Karpas-422 (cell line): ENCODE measurements at regions not wholly inside any gene's neighbourhood (a gene's known extent, or its start where the extent isn't known, plus 50 kb on each side); places are given as distances from the start of the nearest gene placed in this dataset.
"Not testable (repeated sequence)": the region's sequence is repeated elsewhere in the genome, so short reads cannot be mapped to it uniquely, and the experiment has no call there.

Source experiments
- DNase-seq: peaks from one replicate; pipeline ENCODE4 v3.0.0-alpha.2; 2015
- H2AFZ ChIP-seq: fragments of 200-600 bp; sonication (generic); 2 replicates; pipeline ENCODE4 v1.6.1; 2014; ENCODE audit warnings: antibody characterized with exemption, low read length, mixed read lengths
- H3K27ac ChIP-seq: fragments of 200-600 bp; sonication (generic); 2 replicates; pipeline ENCODE4 v1.5.1; 2014; ENCODE audit warnings: mild to moderate bottlenecking, low read length, moderate library complexity
- H3K27me3 ChIP-seq: fragments of 200-600 bp; sonication (generic); 2 replicates; pipeline ENCODE4 v1.6.1; 2014; ENCODE audit warnings: low read length, mixed read lengths
- H3K36me3 ChIP-seq: fragments of 200-600 bp; sonication (generic); 2 replicates; pipeline ENCODE4 v1.6.1; 2014; ENCODE audit warnings: low read length, mixed read lengths; ENCODE audit not compliant: insufficient read depth
- H3K4me1 ChIP-seq: fragments of 200-600 bp; sonication (generic); 2 replicates; pipeline ENCODE4 v1.6.1; 2014; ENCODE audit warnings: mild to moderate bottlenecking, low read length, mixed read lengths
- H3K4me2 ChIP-seq: fragments of 200-600 bp; sonication (generic); 2 replicates; pipeline ENCODE4 v1.6.1; 2014; ENCODE audit warnings: low read length, low read depth, mild to moderate bottlenecking; ENCODE audit not compliant: poor library complexity, severe bottlenecking
- H3K4me3 ChIP-seq: fragments of 200-600 bp; sonication (generic); 2 replicates; pipeline ENCODE4 v1.5.1; 2014; ENCODE audit warnings: mild to moderate bottlenecking, antibody characterized with exemption, low read length, mixed read lengths
- H3K79me2 ChIP-seq: fragments of 200-600 bp; sonication (generic); 2 replicates; pipeline ENCODE4 v1.6.1; 2014; ENCODE audit warnings: mild to moderate bottlenecking, low read length, mixed read lengths
- H3K9ac ChIP-seq: fragments of 200-600 bp; sonication (generic); 2 replicates; pipeline ENCODE4 v1.6.0; 2014; ENCODE audit warnings: low read length
- H3K9me2 ChIP-seq: fragments of 200-600 bp; sonication (generic), shearing (Covaris generic); replicated peaks from 2 replicates; pipeline ENCODE4 v1.6.0; 2014; ENCODE audit warnings: mild to moderate bottlenecking, low read length, moderate library complexity; ENCODE audit not compliant: insufficient read depth
- H3K9me3 ChIP-seq: fragments of 300-700, 200-600 bp; sonication (generic); 2 replicates; pipeline ENCODE4 v1.6.1; 2014; ENCODE audit warnings: low read length, mixed read lengths
- H4K20me1 ChIP-seq: fragments of 200-600 bp; sonication (generic); 2 replicates; pipeline ENCODE4 v1.6.1; 2014; ENCODE audit warnings: mild to moderate bottlenecking, antibody characterized with exemption, low read length, low read depth; ENCODE audit not compliant: insufficient read depth

DNA sequence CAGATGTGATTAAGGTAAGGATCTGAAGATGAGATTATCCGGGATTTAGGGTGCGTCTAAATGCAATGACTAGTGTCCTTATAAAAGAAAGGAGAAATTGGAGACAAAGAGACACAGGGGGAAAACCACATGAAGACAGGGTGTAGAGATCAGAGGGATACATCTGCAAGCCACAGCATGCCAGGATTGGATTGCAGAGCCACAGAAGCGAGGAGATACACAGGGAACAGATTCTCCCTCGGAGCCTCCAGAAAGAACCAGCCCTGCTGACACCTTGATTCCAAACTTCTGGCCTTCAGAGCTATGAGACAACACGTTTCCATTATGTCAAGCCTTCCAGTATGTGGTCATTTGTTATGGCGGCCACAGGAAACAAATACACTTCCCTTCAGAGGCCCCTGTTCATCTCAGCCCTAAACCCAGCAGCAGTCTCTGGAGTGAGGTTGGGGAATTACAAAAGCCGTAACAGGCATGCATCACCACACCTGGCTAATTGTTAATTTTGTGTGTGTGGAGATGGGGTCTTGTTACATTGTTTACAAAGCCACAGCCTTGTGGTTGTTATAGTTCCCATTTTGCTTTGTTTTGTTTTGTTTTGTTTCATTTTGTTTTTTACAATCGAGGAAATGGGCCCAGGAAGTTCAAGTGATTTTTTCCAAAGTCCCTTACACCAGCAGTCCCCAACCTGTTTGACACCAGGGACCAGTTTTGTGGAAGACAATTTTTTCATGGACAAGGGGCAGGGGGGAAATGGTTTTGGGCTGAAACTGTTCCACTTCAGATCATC lies 51.6 kb upstream of the LYRM9 start:
- Histone ChIP-seq H3K4me3 (no peak overlapping the region), H3K4me1 (peaks cover 15% of the 10 kb centered on the region), H3K9me3 (no peaks in the 10 kb centered on the region), H3K36me3 (no peaks in the 10 kb centered on the region), H3K79me2 (no peaks in the 10 kb centered on the region), H2AFZ (no peak overlapping the region), H3K4me2 (no peak overlapping the region), H4K20me1 (no peaks in the 10 kb centered on the region), H3K27ac (no peak overlapping the region), H3K9ac (no peak overlapping the region), H3K27me3 (no peaks in the 10 kb centered on the region), H3K9me2 (no peaks in the 10 kb centered on the region)
- no peak for DNase-seq

DNA sequence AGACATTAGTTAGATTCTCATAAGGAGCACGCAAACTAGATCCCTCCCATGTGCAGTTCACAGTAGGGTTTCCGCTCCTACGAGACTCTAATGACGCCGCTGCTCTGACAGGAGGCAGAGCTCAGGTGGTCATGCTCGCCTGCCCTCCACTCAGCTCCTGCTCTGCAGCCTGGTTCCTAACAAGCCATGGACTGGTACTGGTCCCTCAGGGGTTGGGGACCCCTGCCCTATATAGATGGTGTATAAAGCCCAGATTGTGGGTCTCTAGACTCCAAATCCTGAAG lies 52.1 kb upstream of the LYRM9 start:
- H3K79me2 ChIP-seq: no peaks in the 10 kb centered on the region
- DNase-seq: no peak
- H3K4me1 ChIP-seq: peaks cover 10% of the 10 kb centered on the region
- no peaks in the 10 kb centered on the region for H3K27me3 ChIP-seq
- no peak overlapping the region for H3K27ac ChIP-seq
- no peaks in the 10 kb centered on the region for H3K36me3 ChIP-seq
- H2AFZ ChIP-seq: no peak overlapping the region
- H3K9me3 ChIP-seq: no peaks in the 10 kb centered on the region
- no peak overlapping the region for H3K9ac ChIP-seq
- no peak overlapping the region for H3K4me2 ChIP-seq
- no peak overlapping the region for H3K4me3 ChIP-seq
- H3K9me2 ChIP-seq: no peaks in the 10 kb centered on the region
- H4K20me1 ChIP-seq: no peaks in the 10 kb centered on the region

DNA sequence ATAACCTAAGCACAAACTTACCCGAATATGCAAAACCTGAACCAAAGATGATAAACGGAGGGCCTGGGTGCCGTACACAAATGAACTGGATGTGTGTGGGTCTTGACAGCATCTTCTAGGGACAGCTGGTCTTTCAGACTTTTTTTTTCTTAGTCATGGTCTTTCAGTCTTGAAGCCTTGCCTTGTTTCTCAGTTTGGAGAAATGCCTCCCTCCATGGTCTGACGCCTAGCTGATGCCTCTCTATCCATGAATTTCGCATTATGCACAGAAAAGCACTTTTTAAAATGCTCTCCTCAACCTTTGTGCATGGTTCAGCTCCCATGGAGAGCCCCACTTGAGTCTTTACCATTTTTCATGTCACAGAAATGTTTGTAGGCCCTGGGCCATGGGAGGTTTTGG lies 52.8 kb upstream of the LYRM9 start:
- no peak overlapping the region for H2AFZ ChIP-seq
- peaks cover 7% of the 10 kb centered on the region for H3K4me1 ChIP-seq
- H3K79me2 ChIP-seq: no peaks in the 10 kb centered on the region
- no peaks in the 10 kb centered on the region for H3K27me3 ChIP-seq
- H4K20me1 ChIP-seq: no peaks in the 10 kb centered on the region
- no peak for DNase-seq
- no peak overlapping the region for H3K27ac ChIP-seq
- H3K4me3 ChIP-seq: no peak overlapping the region
- no peaks in the 10 kb centered on the region for H3K9me3 ChIP-seq
- H3K9ac ChIP-seq: no peak overlapping the region
- H3K36me3 ChIP-seq: no peaks in the 10 kb centered on the region
- H3K9me2 ChIP-seq: no peaks in the 10 kb centered on the region
- H3K4me2 ChIP-seq: no peak overlapping the region

DNA sequence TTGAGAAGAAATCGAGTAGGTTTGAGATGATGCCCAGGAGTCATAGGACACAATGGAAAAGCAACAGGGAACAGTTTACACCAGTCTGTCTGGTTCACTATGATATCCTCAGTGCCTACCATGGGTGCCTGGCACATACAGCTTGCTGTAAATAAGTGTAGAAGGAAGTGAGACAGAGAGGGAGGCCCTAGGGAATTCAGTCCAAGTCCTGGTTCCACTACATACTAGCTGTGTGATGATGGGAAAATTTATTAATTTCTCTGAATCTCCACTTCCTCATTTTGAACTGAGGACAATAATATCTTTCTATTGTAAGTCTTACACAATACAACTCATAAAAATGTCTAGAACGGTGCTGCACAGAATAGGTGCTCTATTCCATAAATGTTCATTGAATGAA lies 53.3 kb upstream of the LYRM9 start:
- Histone ChIP-seq H3K79me2 (no peaks in the 10 kb centered on the region), H3K36me3 (no peaks in the 10 kb centered on the region), H3K9ac (no peak overlapping the region), H3K27ac (no peak overlapping the region), H3K4me1 (peaks cover 7% of the 10 kb centered on the region), H3K9me2 (no peaks in the 10 kb centered on the region), H3K9me3 (no peaks in the 10 kb centered on the region), H3K4me3 (no peak overlapping the region), H3K27me3 (no peaks in the 10 kb centered on the region), H4K20me1 (no peaks in the 10 kb centered on the region), H3K4me2 (no peak overlapping the region), H2AFZ (no peak overlapping the region)
- peak; percentile 45 for DNase-seq

DNA sequence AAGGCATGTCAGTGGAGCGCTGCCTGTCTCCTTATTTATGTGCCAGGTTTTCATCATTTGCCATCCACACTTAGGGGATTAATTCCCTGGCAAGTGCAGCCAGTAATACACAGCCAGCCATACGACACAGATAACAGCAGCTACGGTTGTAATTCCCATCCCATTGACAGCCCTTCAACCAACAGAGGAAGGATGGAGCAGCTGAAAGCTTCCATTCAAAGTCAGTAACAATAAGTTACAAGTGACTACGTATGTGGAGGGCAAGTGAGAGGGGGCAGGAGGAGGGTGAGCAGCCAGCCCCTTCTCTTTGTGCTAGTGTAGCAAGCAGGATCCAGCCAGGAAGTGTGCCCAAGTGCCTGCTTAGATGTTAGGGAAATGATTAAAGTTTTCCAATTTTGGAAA lies 53.8 kb upstream of the LYRM9 start:
- H3K4me3 ChIP-seq: no peak overlapping the region
- H2AFZ ChIP-seq: no peak overlapping the region
- no peaks in the 10 kb centered on the region for H3K79me2 ChIP-seq
- H3K36me3 ChIP-seq: no peaks in the 10 kb centered on the region
- no peaks in the 10 kb centered on the region for H4K20me1 ChIP-seq
- no peak overlapping the region for H3K27ac ChIP-seq
- no peak overlapping the region for H3K4me2 ChIP-seq
- no peaks in the 10 kb centered on the region for H3K27me3 ChIP-seq
- H3K9me2 ChIP-seq: no peaks in the 10 kb centered on the region
- H3K4me1 ChIP-seq: peaks cover 7% of the 10 kb centered on the region
- H3K9ac ChIP-seq: no peak overlapping the region
- H3K9me3 ChIP-seq: no peaks in the 10 kb centered on the region
- DNase-seq: no peak

DNA sequence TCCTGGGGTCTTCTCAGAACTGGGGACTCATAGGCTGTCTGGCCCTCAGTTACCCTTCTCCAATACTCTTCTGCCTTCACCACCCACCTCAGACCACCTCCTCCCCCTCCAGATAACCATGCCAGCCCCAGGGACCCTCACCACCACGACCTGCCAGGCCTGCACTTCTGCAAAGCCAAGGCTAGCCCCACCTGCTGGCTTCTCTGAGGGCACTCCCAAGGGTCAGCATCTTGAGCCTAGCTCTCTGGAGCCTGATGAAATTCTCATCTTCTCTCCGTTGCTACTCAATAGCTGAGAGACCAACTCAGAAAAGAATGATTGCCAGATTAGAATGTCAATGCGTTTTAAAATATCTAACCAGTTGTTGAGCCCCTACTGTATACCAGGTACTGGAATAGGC lies 56.1 kb upstream of the LYRM9 start:
- no peak overlapping the region for H2AFZ ChIP-seq
- H3K27ac ChIP-seq: no peak overlapping the region
- no peaks in the 10 kb centered on the region for H3K9me2 ChIP-seq
- H3K9me3 ChIP-seq: no peaks in the 10 kb centered on the region
- DNase-seq: no peak
- H3K4me1 ChIP-seq: peaks cover 7% of the 10 kb centered on the region
- H3K79me2 ChIP-seq: no peaks in the 10 kb centered on the region
- no peak overlapping the region for H3K4me3 ChIP-seq
- no peak overlapping the region for H3K9ac ChIP-seq
- no peak overlapping the region for H3K4me2 ChIP-seq
- no peaks in the 10 kb centered on the region for H3K36me3 ChIP-seq
- no peaks in the 10 kb centered on the region for H4K20me1 ChIP-seq
- H3K27me3 ChIP-seq: no peaks in the 10 kb centered on the region

DNA sequence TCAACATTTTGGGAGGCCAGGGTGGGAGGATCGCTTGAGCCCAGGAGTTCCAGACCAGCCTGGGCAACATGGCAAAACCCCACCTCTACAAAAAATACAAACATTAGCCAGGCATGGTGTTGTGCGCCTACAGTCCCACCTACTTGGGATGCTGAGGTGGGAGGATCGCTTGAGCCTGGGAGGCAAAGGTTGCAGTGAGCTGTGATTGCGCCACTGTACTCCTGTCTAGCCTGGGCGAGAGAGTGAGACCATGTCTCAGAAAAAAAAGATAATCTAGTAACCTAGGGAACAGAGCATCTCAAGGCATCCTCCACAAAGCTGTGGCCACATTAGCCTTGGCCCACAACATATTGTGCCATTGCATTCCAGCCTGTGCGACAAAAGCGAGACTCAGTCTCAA lies 57.1 kb upstream of the LYRM9 start:
- not testable (repeated sequence) for H3K9me2 ChIP-seq, H3K36me3 ChIP-seq, H2AFZ ChIP-seq, H4K20me1 ChIP-seq, H3K9me3 ChIP-seq, H3K27ac ChIP-seq, H3K4me3 ChIP-seq, H3K4me2 ChIP-seq, DNase-seq, H3K79me2 ChIP-seq, H3K9ac ChIP-seq, H3K27me3 ChIP-seq, H3K4me1 ChIP-seq

DNA sequence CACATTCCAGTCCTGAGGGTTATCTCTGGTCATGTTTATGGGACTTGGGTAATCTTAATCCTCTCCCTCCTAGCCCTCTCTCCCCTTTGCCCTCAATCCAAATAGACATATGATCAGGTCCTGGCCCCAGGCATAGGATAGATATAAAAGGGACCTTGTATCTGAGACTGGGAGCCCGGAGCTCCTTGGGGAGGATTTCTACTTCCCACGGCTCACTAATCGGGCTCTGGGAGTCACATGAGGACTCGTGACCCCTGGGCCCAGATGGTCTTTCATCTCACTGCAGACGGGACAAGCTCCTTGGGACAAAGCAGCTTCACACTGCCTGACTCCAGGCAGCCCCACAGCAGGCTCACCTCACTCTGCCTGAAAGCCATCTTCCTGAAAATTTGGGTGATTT lies 57.8 kb upstream of the LYRM9 start:
- Histone ChIP-seq H3K4me3 (no peak overlapping the region), H4K20me1 (no peaks in the 10 kb centered on the region), H2AFZ (no peak overlapping the region), H3K9me3 (no peaks in the 10 kb centered on the region), H3K36me3 (no peaks in the 10 kb centered on the region), H3K9ac (no peak overlapping the region), H3K4me2 (no peak overlapping the region), H3K4me1 (peaks cover 7% of the 10 kb centered on the region), H3K27ac (no peak overlapping the region), H3K27me3 (no peaks in the 10 kb centered on the region), H3K79me2 (no peaks in the 10 kb centered on the region), H3K9me2 (no peaks in the 10 kb centered on the region)
- DNase-seq: no peak

DNA sequence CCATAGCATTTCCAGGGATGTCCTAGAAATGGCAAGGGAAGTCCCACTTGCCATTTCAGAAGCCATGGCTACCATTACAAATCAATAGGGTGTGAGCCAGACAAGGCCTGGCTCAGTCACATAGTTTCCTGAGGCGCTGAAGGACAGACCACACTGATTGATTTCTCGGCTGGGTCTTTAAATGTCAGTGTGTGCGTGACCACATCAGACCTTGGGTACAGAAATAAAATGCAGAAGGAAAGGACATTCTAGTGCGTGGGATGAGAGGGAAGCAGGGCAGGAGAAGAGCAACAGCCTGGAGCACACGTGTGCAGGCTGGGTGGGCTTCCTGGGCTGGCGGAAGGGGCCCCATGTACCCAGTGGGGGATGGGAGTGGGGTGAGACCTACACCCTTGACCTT lies 58.7 kb upstream of the LYRM9 start:
- H3K9ac ChIP-seq: no peak overlapping the region
- peaks cover 1% of the 10 kb centered on the region; the same call in 1 of the 2 replicates for H3K4me1 ChIP-seq
- no peaks in the 10 kb centered on the region for H4K20me1 ChIP-seq
- no peak overlapping the region for H3K4me2 ChIP-seq
- H2AFZ ChIP-seq: no peak overlapping the region
- no peak for DNase-seq
- no peaks in the 10 kb centered on the region for H3K9me3 ChIP-seq
- H3K27ac ChIP-seq: no peak overlapping the region
- H3K4me3 ChIP-seq: no peak overlapping the region
- no peaks in the 10 kb centered on the region for H3K79me2 ChIP-seq
- no peaks in the 10 kb centered on the region for H3K36me3 ChIP-seq
- H3K9me2 ChIP-seq: no peaks in the 10 kb centered on the region
- no peaks in the 10 kb centered on the region for H3K27me3 ChIP-seq
